SK-N-SH treated with all-trans-retinoic acid at 6 μM for 48 hours (cell line): ENCODE measurements at regions not wholly inside any gene's neighbourhood (a gene's known extent, or its start where the extent isn't known, plus 50 kb on each side); places are given as distances from the start of the nearest gene placed in this dataset.

Source experiments
- ATAC-seq: fragments of 200-7000 bp; cut with Tn5 transposase; 3 replicates; pipeline ENCODE4 v1.9.1; 2020; ENCODE audit warnings: mild to moderate bottlenecking, moderate library complexity
- BACH2 ChIP-seq: fragments of 250-450 bp; sonication (Bioruptor Pico); IDR thresholded peaks from 2 replicates; pipeline ENCODE4 v1.9.0; 2021; ENCODE audit warnings: mild to moderate bottlenecking, borderline replicate concordance
- CSDC2 ChIP-seq: fragments of 250-450 bp; sonication (Bioruptor Pico); IDR thresholded peaks from 2 replicates; pipeline ENCODE4 v1.5.0; 2020; ENCODE audit warnings: mild to moderate bottlenecking, moderate library complexity
- CSRNP3 ChIP-seq: fragments of 250-450 bp; sonication (Bioruptor Pico); IDR thresholded peaks from 2 replicates; pipeline ENCODE4 v1.5.1; 2021; ENCODE audit warnings: mild to moderate bottlenecking, moderate library complexity
- ESRRG ChIP-seq: fragments of 250-450 bp; sonication (Bioruptor Pico); IDR thresholded peaks from 2 replicates; pipeline ENCODE4 v1.6.1; 2021; ENCODE audit warnings: mild to moderate bottlenecking
- ISL1 ChIP-seq: fragments of 250-450 bp; sonication (Bioruptor Pico); IDR thresholded peaks from 2 replicates; pipeline ENCODE4 v2.1.2; 2022; ENCODE audit warnings: mild to moderate bottlenecking, moderate library complexity
- OSR1 ChIP-seq: fragments of 250-450 bp; sonication (Bioruptor Pico); IDR thresholded peaks from 2 replicates; pipeline ENCODE4 v1.8.0; 2022; ENCODE audit warnings: moderate library complexity, mild to moderate bottlenecking, inconsistent platforms
- POU6F1 ChIP-seq: fragments of 250-450 bp; sonication (Bioruptor Pico); IDR thresholded peaks from 2 replicates; pipeline ENCODE4 v1.8.0; 2021; ENCODE audit warnings: low read depth, mild to moderate bottlenecking, moderate library complexity, borderline replicate concordance
- PPARA ChIP-seq: fragments of 250-450 bp; sonication (Bioruptor Pico); IDR thresholded peaks from 2 replicates; pipeline ENCODE4 v1.5.0; 2020; ENCODE audit warnings: mild to moderate bottlenecking, borderline replicate concordance
- RARB ChIP-seq: fragments of 250-450 bp; sonication (Bioruptor Pico); IDR thresholded peaks from 2 replicates; pipeline ENCODE4 v1.8.0; 2021; ENCODE audit warnings: mild to moderate bottlenecking, moderate library complexity
- SNAI2 ChIP-seq: fragments of 250-450 bp; sonication (Bioruptor Pico); IDR thresholded peaks from 2 replicates; pipeline ENCODE4 v1.5.0; 2020; ENCODE audit warnings: mild to moderate bottlenecking, moderate library complexity
- TOX ChIP-seq: fragments of 250-450 bp; sonication (Bioruptor Pico); IDR thresholded peaks from 2 replicates; pipeline ENCODE4 v1.8.0; 2021; ENCODE audit warnings: mild to moderate bottlenecking, moderate library complexity, borderline replicate concordance
- TSHZ2 ChIP-seq: fragments of 250-450 bp; sonication (Bioruptor Pico); IDR thresholded peaks from 2 replicates; pipeline ENCODE4 v1.5.0; 2020; ENCODE audit warnings: mild to moderate bottlenecking, moderate library complexity
- ZFP3 ChIP-seq: fragments of 250-450 bp; sonication (Bioruptor Pico); IDR thresholded peaks from 2 replicates; pipeline ENCODE4 v1.5.0; 2020; ENCODE audit warnings: mild to moderate bottlenecking, moderate library complexity
- ZFP30 ChIP-seq: fragments of 450-650 bp; formaldehyde crosslinking; IDR thresholded peaks from 2 replicates; pipeline ENCODE4 v1.5.0; 2022; ENCODE audit warnings: mild to moderate bottlenecking, moderate library complexity
- ZNF565 ChIP-seq: fragments of 450-650 bp; formaldehyde crosslinking; conservative IDR thresholded peaks from 2 replicates; pipeline ENCODE4 v1.5.0; 2020; ENCODE audit warnings: low read depth, mild to moderate bottlenecking, moderate library complexity
- ZNF8 ChIP-seq: fragments of 450-650 bp; formaldehyde crosslinking; IDR thresholded peaks from 2 replicates; pipeline ENCODE4 v1.5.0; 2020; ENCODE audit warnings: mild to moderate bottlenecking, moderate library complexity

- TF ChIP-seq POU6F1, result no peak
Observed at GRCh38 chr18:69177702-69178101, 223.0 kb upstream of the DOK6 start (continued).

- TF ChIP-seq ZNF8 (CRISPR knock-in tag) (no peak), ZNF565 (no peak), ZFP30 (CRISPR knock-in tag) (no peak), ESRRG (no peak), TOX (no peak), POU6F1 (no peak), PPARA (CRISPR knock-in tag) (no peak), CSRNP3 (no peak), TSHZ2 (CRISPR knock-in tag) (no peak), SNAI2 (CRISPR knock-in tag) (no peak)
- ATAC-seq, result no peak
Observed at GRCh38 chr18:69186162-69186561, 214.5 kb upstream of the DOK6 start.

- TF ChIP-seq ISL1 (no peak), OSR1 (CRISPR knock-in tag) (no peak)
- ATAC-seq, result no peak
Observed at GRCh38 chr18:69196336-69196735, 204.4 kb upstream of the DOK6 start.

- ATAC-seq, result no peak
- TF ChIP-seq TSHZ2 (CRISPR knock-in tag) (no peak), ISL1 (no peak)
Observed at GRCh38 chr18:69205925-69206324, 194.8 kb upstream of the DOK6 start.

GRCh38 chr18:69208545-69208944 lies 192.1 kb upstream of the DOK6 start:
- TF ChIP-seq ZFP3 (CRISPR knock-in tag) (no peak), CSDC2 (CRISPR knock-in tag) (no peak), TOX (no peak), BACH2 (CRISPR knock-in tag) (no peak), ZFP30 (CRISPR knock-in tag) (no peak), SNAI2 (CRISPR knock-in tag) (no peak), CSRNP3 (no peak), RARB (CRISPR knock-in tag) (no peak), PPARA (CRISPR knock-in tag) (no peak)
- no peak for ATAC-seq
